ENCODE measurements at regions not wholly inside any gene's neighbourhood (a gene's known extent, or its start where the extent isn't known, plus 50 kb on each side); places are given as distances from the start of the nearest gene placed in this dataset.

DNA sequence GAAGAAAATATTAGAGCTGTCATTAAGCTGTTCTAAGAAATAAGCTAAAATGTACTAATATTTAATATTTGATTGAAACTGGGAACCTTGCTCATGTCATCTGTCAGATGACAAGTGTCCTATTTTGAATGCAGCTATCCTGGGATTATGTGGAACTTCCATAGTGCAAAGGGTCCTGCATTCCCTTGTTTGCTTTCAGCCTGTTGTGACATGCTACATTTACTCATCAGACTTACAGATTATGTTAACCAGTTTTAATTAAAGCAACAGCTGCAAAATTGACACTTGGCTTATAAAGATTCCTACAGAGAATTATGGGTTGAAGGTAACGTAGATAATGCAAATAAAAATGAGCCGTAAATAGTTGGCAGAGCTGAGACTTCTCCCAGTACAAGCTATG lies 458.4 kb upstream of the RGS6 start:
- DNase-seq: no peak

DNA sequence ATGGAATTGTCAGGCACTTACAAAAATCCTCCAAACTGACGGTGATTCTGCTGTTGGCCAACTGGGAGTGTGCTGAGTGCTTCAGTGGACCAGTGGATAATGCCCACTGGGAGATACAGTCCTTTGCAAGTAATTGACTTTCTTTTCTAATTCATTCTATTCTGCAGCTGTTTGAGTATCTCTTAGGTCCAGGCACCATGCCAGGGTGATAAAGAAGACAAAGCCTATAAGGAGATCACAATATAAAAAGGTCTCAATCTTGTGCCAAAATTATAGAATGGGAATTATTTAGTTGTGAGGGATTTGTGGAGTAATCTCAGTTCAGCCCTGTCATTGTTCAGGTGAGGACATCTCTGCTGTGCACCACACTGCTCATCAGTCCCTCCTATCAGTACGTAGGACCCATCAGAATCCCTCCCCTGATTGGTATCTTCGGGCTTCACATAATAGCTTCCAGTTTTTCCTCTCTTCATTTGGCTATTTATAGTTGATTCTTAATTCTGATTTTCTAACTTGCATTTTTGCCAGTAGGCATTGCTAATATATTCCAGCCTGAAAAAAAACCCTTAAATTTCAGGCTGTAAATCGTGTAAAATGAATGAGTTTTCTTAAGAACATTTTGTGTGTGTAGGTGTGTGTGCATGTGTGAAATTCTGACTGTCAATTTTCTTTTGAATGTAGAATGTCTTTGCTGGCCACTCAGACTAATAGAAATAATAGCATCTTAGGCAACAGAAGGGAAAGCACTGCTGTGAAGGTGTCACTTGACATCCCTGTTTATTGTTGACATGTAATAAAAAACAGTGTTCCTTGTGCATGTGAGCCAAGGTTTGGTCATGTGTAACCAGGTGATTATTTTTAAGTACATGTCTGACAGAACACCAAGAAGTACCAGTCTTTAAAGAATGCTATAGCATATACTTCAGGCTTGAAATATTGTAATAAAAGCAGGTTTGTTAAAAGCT lies 457.6 kb upstream of the RGS6 start:
- peak; percentile 34 for DNase-seq

DNA sequence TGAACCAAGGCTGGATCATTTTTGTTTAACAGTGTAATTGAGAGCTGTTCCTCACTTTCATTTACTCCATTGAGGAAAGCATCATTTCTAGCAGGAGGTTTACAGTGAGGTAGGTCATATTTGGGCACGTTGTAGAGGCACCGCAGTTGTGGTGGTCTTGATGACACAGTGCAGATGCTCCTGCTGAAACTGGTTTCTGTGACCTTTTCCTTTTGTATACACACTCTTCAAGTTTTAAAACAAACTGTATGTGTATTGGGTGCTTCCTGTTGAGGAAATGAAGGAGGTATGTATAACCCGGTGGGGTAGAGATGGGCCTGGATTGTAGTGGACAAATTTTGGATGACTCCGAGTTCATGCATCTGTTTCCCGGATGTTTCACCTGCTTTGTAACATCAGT lies 456.3 kb upstream of the RGS6 start:
- no peak for DNase-seq

DNA sequence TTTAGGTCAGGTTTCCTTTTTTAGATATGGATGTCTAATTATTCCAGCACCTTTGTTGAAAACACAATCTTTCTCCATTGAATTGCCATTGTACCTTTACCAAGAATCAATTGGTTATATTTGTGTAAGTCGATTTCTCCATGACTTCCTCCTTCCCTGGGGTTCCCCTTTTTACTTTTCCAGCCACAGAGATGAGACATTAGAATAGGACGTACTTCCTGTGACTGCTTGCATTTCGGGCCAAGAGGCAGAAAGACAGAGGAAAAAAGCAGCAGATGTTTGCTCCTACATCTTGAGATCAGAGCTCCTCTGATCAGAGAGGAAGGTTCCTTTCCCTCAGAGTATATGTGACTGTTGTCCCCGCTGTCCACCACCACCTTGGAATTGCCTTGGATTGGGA lies 453.7 kb upstream of the RGS6 start:
- no peak for DNase-seq

DNA sequence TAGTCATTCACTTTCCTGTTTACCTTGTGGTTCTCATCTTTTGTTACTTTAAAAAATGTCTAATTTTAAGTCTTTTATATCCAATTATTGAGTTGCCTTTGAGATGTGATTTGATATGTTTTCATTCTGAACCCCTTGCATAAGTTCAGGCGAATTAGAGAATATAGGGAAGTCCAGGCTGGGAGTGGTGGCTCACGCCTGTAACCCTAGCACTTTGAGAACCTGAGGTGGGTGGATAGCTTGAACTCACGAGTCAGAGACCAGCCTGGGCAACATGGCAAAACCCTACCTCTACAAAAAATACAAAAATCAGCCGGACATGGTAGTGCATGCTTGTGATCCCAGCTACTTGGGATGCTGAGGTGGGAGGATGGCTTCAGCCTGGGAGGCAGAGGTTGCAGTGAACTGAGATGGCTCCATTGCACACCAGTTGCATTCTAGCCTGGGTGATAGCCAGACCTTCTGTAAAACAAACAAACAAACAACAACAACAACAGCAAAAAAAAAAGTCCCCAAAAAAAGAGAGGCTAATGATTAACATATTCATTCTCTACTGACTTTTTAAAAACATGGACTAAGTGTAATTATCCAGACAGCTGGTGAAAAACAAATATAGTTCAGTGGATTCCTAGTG lies 451.1 kb upstream of the RGS6 start:
- DNase-seq: no peak

DNA sequence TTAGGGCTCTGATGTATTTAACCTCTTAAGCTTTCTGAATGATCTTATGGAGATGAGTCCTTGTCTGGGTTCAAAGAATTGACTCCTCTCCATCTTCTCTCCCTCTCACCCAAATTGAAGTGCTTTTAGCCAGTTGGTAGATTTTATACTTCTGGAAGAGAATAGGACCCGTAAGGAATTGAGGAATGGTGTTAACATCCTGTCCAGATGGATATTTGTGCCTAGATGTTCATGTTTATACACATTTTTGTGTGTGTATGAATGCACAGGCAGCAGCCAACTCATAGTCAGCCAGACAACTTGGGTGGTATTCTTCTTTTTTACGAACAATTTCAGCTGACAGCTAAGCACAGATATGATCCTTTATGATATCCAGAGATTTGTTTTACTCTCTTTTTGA lies 449.6 kb upstream of the RGS6 start:
- DNase-seq: no peak

DNA sequence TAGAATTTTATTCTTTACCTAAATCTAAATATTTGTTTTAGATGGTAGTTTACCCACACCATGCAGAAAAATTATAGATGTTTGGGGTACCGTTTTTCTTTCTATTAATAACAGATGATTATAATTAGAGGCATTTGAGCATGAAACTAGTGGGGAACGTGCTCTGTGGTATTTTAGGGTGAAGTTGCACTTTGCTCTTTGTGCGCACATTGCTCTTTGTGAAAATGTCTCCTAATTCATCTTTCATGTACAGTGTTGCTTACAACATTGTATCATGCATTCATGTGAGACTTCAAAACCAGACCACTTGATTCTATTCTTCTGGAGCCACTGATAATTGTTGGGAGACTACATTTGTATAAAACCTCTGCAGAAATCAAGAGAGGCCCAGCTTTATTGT lies 449.1 kb upstream of the RGS6 start:
- DNase-seq: no peak

DNA sequence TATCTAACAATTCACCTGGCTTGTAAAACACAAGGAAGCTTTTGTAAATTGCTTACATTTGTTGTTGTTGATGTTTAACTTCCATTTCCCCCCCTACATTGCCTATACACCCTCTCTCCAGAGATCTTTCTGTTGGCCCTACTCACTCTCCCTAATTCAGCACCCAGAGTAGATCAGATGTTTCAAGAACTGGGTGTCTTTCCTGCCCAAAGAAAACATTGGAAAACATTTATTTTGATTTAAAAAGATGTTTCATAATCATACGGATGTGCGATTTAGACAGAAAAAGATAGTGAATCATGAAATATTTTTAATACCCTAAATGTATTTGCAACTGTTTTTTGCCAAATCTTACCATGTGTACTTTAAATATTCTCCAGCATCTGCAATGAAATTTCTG lies 446.4 kb upstream of the RGS6 start:
- no peak for DNase-seq

DNA sequence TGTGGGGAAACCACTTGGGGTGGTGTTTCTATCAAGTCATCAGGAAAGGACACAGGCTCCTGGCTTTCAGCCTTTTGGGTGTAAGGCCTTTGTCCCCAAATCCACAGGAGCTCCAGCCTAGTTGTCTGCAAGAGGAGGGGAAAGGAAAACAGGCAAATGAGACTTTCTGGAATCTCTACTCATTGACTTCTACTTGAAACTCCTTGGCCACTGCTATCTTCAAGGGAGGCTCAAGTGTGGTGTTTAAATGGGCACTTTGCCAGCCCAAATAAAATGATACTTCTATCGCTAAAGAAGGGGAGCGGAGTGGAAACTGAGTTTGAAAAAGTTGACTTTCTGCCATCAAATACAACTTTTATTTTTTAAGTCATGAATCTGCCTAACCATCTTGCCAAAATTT lies 445.9 kb upstream of the RGS6 start:
- DNase-seq: no peak

DNA sequence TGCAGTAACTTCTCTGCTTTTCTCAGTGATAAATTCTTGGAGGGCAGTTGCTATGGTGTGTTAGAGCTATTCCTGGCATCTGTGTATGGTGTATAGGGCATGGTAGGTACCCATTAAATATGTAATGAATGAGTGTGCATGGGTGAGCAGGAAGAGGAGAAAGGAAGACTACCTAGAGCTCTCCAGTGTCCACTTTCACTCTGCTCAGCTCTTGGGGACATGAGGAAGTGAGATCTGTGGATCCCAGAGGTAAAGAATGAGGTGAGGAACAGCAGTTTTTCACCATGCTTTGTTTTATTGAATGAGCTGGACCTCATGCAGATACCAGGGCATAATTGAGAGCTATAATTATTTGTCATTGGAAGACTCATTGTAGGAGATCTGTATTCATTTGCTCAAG lies 444.8 kb upstream of the RGS6 start:
- DNase-seq: no peak

DNA sequence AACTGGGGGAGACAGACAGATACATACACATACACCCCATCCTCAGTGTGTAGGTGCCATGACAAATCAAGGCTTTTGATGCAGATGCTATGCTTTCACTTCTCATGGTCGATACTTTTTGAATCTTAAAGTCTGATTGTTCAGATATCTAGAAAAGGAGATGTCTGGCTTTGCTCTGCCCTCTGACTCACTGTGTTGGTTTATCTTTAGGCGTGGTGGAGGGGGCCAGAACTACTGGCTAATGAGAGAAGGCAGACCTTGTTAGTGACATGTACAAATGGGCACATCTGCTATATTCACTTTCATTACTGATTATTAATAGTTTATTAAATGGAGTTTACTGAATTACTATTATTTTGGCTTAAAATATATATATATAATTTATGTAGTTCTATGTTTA lies 444.3 kb upstream of the RGS6 start:
- DNase-seq: no peak

DNA sequence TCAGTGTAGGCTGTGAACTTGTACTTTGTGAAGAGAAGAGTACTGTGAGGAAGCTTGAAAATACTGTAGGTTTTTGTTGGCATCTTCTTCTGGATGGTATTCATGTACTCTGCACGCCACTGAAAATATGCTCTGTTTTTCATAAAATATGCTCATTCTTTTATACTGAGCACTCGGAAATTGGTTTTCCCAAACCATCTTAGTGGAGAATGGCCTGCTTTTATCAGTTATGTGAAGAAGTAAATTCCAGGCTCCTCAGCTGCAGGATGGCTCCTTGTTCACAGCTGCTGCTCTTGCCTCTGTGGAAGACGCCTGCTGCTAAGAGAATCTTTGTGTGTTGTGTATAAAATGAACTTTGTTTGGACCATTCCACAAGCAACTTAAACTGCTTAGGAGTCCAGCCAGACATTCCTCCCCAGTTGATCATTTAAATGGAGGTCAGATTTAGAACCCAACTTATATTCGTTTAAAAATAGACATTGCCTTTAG lies 443.5 kb upstream of the RGS6 start:
- no peak for DNase-seq

DNA sequence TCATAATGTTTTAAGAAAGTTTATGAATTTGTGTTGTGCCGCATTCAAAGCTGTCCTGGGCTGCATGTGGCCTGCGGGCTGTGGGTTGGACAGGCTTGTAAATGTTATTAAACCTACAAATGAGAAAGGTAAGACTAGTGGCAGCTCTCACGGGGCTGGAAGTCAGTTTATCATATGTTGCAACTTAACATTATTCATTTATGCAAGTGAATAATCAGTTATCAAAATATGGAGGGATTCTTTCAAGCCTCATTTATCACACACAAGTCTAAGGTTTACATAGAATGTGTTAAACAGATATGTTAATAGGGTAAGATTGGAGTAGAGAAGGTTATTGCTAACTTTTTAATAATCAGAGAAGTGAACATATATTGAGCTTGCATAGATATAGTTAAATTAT lies 442.5 kb upstream of the RGS6 start:
- no peak for DNase-seq

DNA sequence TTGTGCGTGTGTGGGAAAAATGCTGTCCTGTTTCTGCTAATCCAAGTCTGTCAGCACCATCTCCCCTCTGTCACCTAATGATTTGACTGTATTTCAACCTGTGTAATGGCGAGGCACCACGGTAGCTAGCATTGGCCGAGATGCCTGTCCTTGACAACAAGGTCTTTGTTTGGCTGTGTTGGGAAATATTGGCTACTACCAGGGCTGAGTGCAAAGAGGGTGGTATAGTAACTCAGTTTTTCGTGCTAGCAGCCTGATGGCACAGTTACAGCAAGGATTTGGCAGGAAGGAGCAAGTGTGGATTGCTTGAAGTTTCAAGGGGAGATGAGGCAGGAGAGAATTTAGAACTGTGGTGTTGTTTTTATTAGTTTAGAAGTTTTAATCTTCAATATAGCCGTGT lies 440.3 kb upstream of the RGS6 start:
- DNase-seq: no peak

DNA sequence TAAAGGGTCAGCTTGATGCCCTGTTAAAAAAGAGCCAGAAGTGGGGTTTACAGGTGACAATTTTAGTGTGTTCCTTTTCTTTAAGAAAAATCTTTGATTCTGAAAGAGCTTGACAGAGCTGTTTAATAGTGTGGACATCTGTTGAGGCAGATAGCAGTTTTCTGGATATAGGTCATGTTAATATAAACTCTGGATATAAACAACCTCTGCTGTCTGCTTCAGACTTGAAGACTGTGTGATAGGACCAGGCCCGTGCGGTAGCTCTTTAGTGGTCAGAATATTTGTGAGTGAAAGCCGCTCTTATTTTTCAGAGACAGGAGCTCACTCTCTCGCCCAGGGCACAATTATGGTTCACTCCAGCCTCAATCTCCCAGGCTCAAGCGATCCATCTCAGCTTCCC lies 439.9 kb upstream of the RGS6 start:
- DNase-seq: no peak

DNA sequence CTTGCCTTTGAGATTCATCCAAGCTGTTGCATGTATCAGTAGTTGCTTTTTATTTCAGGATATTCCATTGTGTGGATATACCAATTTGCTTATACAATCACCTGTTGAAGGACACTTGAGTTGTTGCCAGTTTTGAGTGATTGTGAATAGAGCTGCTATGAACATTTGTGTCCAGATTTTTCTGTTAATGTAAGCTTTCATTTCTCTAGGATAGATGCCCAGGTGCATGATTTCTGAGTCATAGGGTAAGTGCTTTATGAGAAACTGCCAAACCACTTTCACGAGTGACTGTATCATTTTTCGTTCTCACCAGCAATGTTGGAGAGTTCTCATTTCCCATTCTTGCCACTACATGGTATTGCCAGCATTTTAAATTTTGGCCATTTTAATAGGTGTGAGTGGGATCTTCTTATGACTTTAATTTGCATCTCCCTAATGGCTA lies 434.6 kb upstream of the RGS6 start:
- DNase-seq: no peak

DNA sequence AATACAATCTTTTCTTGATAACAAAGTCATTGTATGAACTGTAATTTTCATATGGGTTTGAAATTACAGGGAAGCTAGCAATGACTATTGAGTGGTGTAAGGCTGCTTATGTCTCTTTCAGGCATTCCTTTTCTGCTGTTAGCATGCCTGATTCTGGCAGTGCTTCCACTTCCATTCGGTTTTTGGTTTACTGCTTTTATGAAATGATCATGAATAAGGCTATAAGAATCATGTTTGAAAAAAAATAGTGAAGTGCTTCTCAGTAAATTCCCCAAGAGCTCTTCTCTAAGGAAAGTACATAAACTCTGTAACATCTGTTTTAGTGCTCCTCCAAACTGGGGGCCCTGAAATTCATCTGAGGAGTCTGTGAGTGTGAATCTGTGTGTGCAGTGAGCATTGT lies 434.0 kb upstream of the RGS6 start:
- DNase-seq: no peak

DNA sequence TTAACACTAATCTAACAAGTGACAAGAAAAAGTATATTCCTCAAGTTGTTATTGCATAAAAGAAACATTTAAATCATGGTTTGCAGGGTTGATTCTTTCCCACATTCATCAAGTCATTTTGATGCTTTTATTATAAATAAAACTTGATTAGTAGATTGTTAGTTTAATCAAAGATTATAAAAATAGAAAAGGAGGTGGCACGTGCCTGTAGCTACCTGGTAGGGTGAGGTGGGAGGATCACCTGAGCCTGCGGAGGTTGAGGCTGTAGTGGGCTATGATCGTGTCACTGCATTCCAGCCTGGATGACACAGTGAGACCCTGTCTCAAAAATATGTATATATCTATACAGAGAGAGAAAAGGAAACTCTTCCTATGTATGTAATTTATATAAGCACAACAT lies 433.2 kb upstream of the RGS6 start:
- DNase-seq: no peak

DNA sequence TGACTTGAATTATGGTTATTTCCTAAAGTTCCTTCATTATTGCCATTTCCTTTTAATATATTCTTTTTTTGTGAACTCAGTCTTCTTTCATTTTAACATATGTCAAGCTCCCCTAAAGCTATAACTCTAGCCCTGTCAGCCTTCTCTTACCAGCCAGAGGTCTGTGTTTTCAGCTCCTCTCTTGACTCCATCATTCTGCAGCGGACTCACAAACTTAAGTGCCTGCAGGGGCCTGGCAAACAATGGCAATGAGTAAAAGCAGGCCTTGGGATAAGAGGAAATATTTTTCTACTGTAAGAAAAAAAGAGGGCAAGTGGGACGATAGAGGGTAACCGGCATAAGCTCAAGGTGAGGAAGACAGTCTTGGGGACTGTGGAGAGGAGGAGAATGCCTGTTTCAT lies 424.5 kb upstream of the RGS6 start:
- no peak for DNase-seq

DNA sequence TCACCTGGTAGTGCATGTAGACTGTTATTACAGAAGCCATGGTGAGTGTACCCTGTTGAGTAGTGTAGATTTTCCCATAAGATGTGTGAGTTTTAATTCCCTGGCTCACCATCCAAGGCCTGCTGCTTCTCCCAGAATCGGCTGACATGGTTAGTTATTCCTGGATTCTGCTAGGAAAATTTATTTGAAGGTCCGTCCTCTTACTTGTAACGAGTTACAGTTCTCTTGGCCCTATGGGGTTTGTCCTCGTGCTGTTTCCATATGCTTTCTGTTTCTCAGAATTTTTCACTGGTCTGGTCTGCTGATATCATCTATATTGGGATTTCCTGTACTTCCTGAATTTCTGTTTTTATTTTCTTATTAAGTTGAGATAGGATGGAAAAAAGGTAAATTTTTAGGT lies 423.3 kb upstream of the RGS6 start:
- DNase-seq: no peak

DNA sequence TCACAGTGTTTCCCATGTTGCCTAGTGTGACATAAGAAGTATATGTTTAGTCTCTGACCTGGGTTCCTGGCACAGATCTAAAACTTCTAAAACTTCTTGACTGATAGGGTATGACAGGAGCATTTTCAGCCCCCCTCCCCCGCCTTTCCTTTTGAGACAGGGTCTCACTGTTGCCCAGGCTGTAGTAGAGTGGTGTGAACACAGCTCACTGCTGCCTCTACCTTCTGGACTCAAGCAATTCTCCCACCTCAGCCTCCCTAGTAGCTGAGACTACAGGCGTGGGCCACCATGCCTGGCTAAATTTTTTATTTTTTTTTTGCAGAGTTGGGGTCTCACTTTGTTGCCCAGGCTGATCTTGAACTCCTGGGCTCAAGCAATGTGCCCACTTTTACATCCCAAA lies 421.1 kb upstream of the RGS6 start:
- no peak for DNase-seq

DNA sequence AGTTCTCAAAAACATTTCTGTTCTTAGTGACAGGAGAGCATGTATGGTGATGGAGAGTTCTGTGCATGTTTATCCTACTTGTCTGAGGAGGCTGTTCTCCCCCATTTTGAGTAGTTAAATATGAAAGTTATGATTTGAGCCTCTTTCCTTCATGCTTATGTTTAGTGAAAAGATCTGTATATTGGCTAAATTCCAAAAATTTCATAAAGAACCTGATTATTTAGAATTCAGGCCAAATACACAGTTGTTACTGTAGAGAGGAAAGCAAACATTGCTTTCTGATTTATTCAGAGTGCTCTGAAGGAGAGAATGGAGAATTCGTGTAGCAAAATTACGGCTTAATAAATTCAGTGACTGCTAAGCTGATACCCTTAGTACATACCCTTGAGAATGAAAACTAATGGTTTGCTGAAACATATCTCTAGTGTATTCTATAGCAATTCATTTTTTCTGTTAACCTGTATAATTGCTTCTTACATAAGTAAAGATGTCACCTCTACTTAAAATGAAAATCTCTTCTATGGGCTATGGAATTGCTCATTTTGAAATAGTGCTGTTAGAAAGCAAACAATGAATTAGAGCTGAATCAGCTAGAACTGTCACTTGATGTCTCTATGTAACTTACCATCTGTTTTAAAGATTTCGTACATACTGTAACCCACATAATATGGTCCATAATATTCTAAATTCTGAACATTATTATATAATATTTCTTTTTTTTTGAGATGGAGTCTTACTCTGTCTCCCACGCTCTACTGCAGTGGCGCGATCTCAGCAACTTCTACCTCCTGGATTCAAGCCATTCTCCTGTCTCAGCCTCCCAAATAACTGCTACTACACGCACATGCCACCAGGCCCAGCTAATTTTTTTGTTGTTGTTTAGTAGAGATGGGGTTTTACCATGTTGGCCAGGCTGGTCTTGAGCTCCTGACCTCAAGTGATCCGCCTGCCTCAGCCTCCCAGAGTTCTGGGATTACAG lies 417.0 kb upstream of the RGS6 start:
- no peak for DNase-seq

All from NCI-H146 (cell line).